ENCODE measurements at regions not wholly inside any gene's neighbourhood (a gene's known extent, or its start where the extent isn't known, plus 50 kb on each side); places are given as distances from the start of the nearest gene placed in this dataset.

DNA sequence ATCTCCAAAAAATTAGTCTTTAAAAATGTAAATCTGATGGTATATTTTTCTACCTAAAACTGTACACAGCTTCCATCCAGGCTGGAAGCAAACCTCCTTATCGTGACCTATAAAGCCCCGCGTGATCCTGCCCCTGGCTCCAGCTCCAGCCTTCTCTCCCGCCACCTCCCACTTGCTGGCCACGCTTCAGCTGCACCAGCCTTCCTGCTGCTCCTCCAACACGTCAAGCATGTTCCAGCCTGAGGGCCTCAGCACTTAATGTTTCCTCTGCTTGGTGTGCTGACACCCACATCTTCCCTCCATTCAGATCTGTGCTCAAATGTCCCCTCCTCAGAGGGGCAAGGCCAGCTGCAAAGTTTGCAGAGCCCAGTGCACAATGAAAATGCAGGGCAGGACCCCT lies 123.5 kb upstream of the MAGI3 start:
- TF ChIP-seq EZH2 (IDR thresholded peaks at IDR 0.05; ENCODE audit: borderline replicate concordance, low read length) (no peak), CTCF (IDR thresholded peaks at IDR 0.05; ENCODE audit: low read length) (no peak)

All from OCI-LY1 (cell line).